Stomach (tissue), 4 donors: ENCODE measurements at regions not wholly inside any gene's neighbourhood (a gene's known extent, or its start where the extent isn't known, plus 50 kb on each side); places are given as distances from the start of the nearest gene placed in this dataset.

ENCODE experiments used
- CTCF ChIP-seq, 7 experiments: fragments of 450-650 bp in 4 of 7; fragments of 200-600 bp in 3 of 7; sonication (generic) in 3 of 7; IDR thresholded peaks; one replicate each; pipeline ENCODE4 v1.5.1; 2016 to 2019; ENCODE audit warnings: antibody characterized with exemption in 7 of 7, control low read depth in 2 of 7, mild to moderate bottlenecking in 1 of 7
- EP300 ChIP-seq: sonication (generic); formaldehyde crosslinking; IDR thresholded peaks from one replicate; pipeline ENCODE4 v1.6.1; 2017; ENCODE audit warnings: antibody characterized with exemption

DNA sequence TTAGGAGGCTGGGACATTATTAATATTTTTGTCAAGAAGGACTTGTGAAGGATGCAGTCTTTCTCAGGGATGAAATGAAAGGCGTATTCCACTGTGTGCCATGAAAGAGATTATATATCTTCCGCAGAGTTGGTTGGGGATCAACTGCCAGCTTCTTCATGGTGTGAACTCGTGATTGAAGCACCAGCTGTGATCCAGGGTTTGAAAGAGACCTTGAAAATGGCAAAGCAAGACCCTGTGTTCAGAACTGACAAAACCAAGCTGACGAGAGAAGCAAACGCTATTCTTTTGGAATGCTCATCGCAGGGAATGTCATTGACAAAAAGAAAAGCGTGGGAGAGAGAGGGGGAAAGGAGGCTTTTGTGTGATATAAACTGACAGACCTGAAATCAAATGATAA lies 263.9 kb upstream of the ZNF608 start:
- TF ChIP-seq EP300 = no peak
- TF ChIP-seq CTCF (IDR thresholded peaks at IDR 0.05) = no peak
